GM18868 (cell line): ENCODE measurements at regions not wholly inside any gene's neighbourhood (a gene's known extent, or its start where the extent isn't known, plus 50 kb on each side); places are given as distances from the start of the nearest gene placed in this dataset.
"Not testable (repeated sequence)": the region's sequence is repeated elsewhere in the genome, so short reads cannot be mapped to it uniquely, and the experiment has no call there.

Source experiments
- ATAC-seq: cut with Tn5 transposase; IDR thresholded peaks from one replicate; pipeline ENCODE4 v1.9.1; 2021; ENCODE audit warnings: mild to moderate bottlenecking, moderate library complexity; ENCODE audit not compliant: unreplicated experiment

- ATAC-seq: no peak
Observed at GRCh38 chr2:124967325-124967724, 942.2 kb downstream of the CNTNAP5 start.

GRCh38 chr2:124970030-124970429 is 944.9 kb downstream of the CNTNAP5 start:
- no peak for ATAC-seq

GRCh38 chr2:124973396-124973795 is 948.3 kb downstream of the CNTNAP5 start:
- no peak for ATAC-seq

GRCh38 chr2:124975224-124975623 is 950.1 kb downstream of the CNTNAP5 start:
- ATAC-seq: no peak

GRCh38 chr2:124975648-124976047 is 950.6 kb downstream of the CNTNAP5 start:
- ATAC-seq: no peak

- no peak for ATAC-seq
Observed at GRCh38 chr2:124978597-124978996, 953.5 kb downstream of the CNTNAP5 start.

- no peak for ATAC-seq
Observed at GRCh38 chr2:124983595-124983994, 958.5 kb downstream of the CNTNAP5 start.

- ATAC-seq: no peak
Observed at GRCh38 chr2:124985270-124985669, 960.2 kb downstream of the CNTNAP5 start.

- no peak for ATAC-seq
Observed at GRCh38 chr2:124986136-124986535, 961.0 kb downstream of the CNTNAP5 start.

- ATAC-seq: not testable (repeated sequence)
Observed at GRCh38 chr2:124986870-124987269, 961.8 kb downstream of the CNTNAP5 start.

GRCh38 chr2:124987436-124987835 is 962.3 kb downstream of the CNTNAP5 start:
- ATAC-seq: not testable (repeated sequence)

- no peak for ATAC-seq
Observed at GRCh38 chr2:124988111-124988510, 963.0 kb downstream of the CNTNAP5 start.

- ATAC-seq: no peak
Observed at GRCh38 chr2:124988794-124989193, 963.7 kb downstream of the CNTNAP5 start.

GRCh38 chr2:124993809-124994208 is 968.7 kb downstream of the CNTNAP5 start:
- ATAC-seq: no peak

- no peak for ATAC-seq
Observed at GRCh38 chr2:124995185-124995912, 970.3 kb downstream of the CNTNAP5 start.

GRCh38 chr2:124996406-124996805 is 971.3 kb downstream of the CNTNAP5 start:
- ATAC-seq: no peak

GRCh38 chr2:124999906-125000305 is 974.8 kb downstream of the CNTNAP5 start:
- ATAC-seq: no peak

- ATAC-seq: no peak
Observed at GRCh38 chr2:125004106-125004800, 979.2 kb downstream of the CNTNAP5 start.

GRCh38 chr2:125006676-125007075 is 981.6 kb downstream of the CNTNAP5 start:
- ATAC-seq: no peak

GRCh38 chr2:125028721-125029120 is 1003.6 kb downstream of the CNTNAP5 start:
- ATAC-seq: not testable (repeated sequence)

- ATAC-seq: no peak
Observed at GRCh38 chr2:125033871-125034270, 1008.8 kb downstream of the CNTNAP5 start.

- no peak for ATAC-seq
Observed at GRCh38 chr2:125037135-125037653, 1012.1 kb downstream of the CNTNAP5 start.
